ENCODE measurements at regions not wholly inside any gene's neighbourhood (a gene's known extent, or its start where the extent isn't known, plus 50 kb on each side); places are given as distances from the start of the nearest gene placed in this dataset.

DNA sequence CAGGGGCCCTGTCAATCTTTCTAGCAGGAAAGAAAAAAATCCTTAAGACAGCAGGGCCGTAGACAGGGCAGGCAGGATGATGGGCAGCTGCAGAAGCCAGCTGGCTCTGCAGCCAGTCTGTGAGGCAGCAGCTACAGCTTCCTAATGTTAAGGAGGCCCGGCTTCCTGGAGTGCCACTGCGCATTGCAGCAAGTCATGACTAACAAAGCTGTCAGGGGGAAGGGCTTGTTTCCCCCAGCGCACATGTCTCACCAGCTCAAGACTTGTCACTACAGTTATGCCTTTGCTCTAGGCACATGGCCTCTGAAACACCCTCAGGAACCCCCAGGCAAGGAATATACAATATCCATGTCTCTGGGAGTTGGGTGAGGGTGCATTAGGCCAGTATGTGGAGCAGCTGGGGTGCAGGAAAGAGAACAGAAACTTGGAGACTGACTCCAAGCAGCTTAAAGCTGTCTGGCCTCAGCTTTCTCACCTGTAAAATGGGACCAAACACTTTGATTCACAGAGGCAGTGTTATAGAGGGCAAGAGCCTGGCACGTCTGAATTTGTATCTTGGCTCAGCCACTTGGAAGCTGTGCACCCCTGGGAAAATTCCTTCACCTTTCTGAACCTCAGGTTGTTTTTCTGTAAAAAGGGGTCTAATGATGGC lies 220.0 kb downstream of the HAPSTR1 start:
- no peak for DNase-seq (ENCODE audit: low read depth)

GRCh38 chr16:9316008-9316407 lies 224.6 kb downstream of the HAPSTR1 start:
- no peak overlapping the region for H3K4me3 ChIP-seq (ENCODE audit: low read depth, low read length)
- no peak for DNase-seq (ENCODE audit: low read depth)
- TF ChIP-seq, protein P1, sequence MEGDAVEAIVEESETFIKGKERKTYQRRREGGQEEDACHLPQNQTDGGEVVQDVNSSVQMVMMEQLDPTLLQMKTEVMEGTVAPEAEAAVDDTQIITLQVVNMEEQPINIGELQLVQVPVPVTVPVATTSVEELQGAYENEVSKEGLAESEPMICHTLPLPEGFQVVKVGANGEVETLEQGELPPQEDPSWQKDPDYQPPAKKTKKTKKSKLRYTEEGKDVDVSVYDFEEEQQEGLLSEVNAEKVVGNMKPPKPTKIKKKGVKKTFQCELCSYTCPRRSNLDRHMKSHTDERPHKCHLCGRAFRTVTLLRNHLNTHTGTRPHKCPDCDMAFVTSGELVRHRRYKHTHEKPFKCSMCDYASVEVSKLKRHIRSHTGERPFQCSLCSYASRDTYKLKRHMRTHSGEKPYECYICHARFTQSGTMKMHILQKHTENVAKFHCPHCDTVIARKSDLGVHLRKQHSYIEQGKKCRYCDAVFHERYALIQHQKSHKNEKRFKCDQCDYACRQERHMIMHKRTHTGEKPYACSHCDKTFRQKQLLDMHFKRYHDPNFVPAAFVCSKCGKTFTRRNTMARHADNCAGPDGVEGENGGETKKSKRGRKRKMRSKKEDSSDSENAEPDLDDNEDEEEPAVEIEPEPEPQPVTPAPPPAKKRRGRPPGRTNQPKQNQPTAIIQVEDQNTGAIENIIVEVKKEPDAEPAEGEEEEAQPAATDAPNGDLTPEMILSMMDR (conservative IDR thresholded peaks at IDR 0.05; ENCODE audit: low read depth, low read length): no peak

More for the DNA sequence above, 220.0 kb downstream of the HAPSTR1 start:
- TF ChIP-seq, protein P1 (conservative IDR thresholded peaks at IDR 0.05; ENCODE audit: low read depth, low read length): no peak
- no peak overlapping the region for H3K4me3 ChIP-seq (ENCODE audit: low read depth, low read length)

- TF ChIP-seq, protein P1 (conservative IDR thresholded peaks at IDR 0.05; ENCODE audit: low read depth, low read length): no peak
- DNase-seq (ENCODE audit: low read depth): no peak
- H3K4me3 ChIP-seq (ENCODE audit: low read depth, low read length): no peak overlapping the region
Measured at GRCh38 chr16:9316615-9317014, 225.2 kb downstream of the HAPSTR1 start.

DNA sequence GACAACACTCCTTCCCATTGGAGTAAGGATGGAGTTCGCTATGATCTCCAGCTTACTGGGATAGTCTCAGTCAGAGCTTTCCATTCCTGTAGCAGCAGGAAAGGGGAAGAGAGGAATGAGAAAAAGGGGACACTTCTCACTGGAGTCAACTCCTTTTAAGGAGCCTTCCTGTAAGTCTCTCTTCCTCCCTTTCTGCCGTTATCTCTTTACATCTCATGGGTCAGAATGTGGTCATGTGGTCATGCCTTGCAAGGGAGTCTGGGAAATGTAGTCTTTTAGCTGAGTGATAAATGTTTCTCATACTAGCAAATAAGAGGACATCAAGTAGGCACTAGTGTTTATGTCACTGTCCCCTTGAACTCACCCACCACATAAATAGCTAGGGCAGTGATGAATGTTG lies 227.3 kb downstream of the HAPSTR1 start:
- TF ChIP-seq, protein P1 (conservative IDR thresholded peaks at IDR 0.05; ENCODE audit: low read depth, low read length): no peak
- no peak overlapping the region for H3K4me3 ChIP-seq (ENCODE audit: low read depth, low read length)
- DNase-seq (ENCODE audit: low read depth): no peak

GRCh38 chr16:9322769-9323168 lies 231.3 kb downstream of the HAPSTR1 start:
- no peak overlapping the region for H3K4me3 ChIP-seq (ENCODE audit: low read depth, low read length)
- TF ChIP-seq, protein P1 (conservative IDR thresholded peaks at IDR 0.05; ENCODE audit: low read depth, low read length): no peak
- DNase-seq (ENCODE audit: low read depth): no peak

DNA sequence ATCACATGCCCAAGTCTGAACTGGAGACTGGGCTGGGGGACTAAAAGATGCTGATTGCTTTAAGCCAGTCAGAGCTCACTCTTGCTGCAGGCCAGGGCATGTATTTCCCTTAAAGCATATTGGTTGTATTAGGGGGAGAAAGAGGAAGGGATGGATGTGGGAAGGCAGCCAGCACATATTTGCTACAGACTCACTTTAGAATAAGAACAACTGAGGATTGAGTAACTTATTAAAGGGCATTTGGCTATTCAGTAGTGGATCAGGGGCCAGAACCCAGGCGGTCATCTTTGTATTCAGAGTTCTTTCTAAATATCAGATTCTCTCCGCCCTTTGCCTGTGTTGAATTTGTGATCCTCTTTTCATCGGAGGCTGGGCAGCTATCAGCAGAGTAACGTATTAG lies 231.7 kb downstream of the HAPSTR1 start:
- H3K4me3 ChIP-seq (ENCODE audit: low read depth, low read length): no peak overlapping the region
- no peak for DNase-seq (ENCODE audit: low read depth)
- TF ChIP-seq, protein P1 (conservative IDR thresholded peaks at IDR 0.05; ENCODE audit: low read depth, low read length): no peak

GRCh38 chr16:9327253-9327652 lies 235.8 kb downstream of the HAPSTR1 start:
- TF ChIP-seq, protein P1 (conservative IDR thresholded peaks at IDR 0.05; ENCODE audit: low read depth, low read length): no peak
- H3K4me3 ChIP-seq (ENCODE audit: low read depth, low read length): no peak overlapping the region
- DNase-seq (ENCODE audit: low read depth): no peak
